Suprapubic skin (tissue), 3 donors: ENCODE measurements at regions not wholly inside any gene's neighbourhood (a gene's known extent, or its start where the extent isn't known, plus 50 kb on each side); places are given as distances from the start of the nearest gene placed in this dataset.

Experiments used
- EP300 ChIP-seq: sonication (generic); formaldehyde crosslinking; IDR thresholded peaks from one replicate; pipeline ENCODE4 v1.6.1; 2017; ENCODE audit warnings: antibody characterized with exemption
- TF ChIP-seq, protein P1 (sequence below), 2 donors: fragments of 200-600 bp in 1 of 2; fragments of 450-650 bp in 1 of 2; sonication (generic) in 1 of 2; IDR thresholded peaks; one replicate each; pipeline ENCODE4 v1.5.1; 2016 to 2019; ENCODE audit warnings: antibody characterized with exemption in 2 of 2, mild to moderate bottlenecking in 1 of 2, moderate library complexity in 1 of 2

DNA sequence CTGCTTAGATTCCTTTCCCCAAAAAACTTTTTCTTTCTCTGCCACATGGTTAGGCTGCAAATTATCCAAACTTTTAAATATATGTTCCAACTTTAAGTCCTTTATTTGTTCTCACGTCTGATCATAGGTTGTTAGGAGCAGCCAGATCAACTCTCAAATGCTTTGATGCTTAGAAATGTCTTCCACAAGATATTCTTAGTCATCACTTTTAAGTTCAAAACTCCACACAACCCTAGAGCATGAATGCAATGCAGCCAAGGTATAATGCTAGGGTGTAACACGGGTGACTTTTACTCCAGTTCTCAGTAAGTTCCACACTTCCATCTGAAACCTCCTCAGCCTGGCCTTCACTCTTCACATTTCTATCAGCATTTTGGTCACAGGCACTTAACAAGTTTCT lies 987.5 kb downstream of the DCDC2C start:
- TF ChIP-seq, protein P1, sequence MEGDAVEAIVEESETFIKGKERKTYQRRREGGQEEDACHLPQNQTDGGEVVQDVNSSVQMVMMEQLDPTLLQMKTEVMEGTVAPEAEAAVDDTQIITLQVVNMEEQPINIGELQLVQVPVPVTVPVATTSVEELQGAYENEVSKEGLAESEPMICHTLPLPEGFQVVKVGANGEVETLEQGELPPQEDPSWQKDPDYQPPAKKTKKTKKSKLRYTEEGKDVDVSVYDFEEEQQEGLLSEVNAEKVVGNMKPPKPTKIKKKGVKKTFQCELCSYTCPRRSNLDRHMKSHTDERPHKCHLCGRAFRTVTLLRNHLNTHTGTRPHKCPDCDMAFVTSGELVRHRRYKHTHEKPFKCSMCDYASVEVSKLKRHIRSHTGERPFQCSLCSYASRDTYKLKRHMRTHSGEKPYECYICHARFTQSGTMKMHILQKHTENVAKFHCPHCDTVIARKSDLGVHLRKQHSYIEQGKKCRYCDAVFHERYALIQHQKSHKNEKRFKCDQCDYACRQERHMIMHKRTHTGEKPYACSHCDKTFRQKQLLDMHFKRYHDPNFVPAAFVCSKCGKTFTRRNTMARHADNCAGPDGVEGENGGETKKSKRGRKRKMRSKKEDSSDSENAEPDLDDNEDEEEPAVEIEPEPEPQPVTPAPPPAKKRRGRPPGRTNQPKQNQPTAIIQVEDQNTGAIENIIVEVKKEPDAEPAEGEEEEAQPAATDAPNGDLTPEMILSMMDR (IDR thresholded peaks at IDR 0.05), result no peak
- TF ChIP-seq EP300, result no peak
